Muscle layer of duodenum (tissue), 2 donors: ENCODE measurements at regions not wholly inside any gene's neighbourhood (a gene's known extent, or its start where the extent isn't known, plus 50 kb on each side); places are given as distances from the start of the nearest gene placed in this dataset.
"Not testable (repeated sequence)": the region's sequence is repeated elsewhere in the genome, so short reads cannot be mapped to it uniquely, and the experiment has no call there.

Experiments
- H3K27ac ChIP-seq: one replicate; pipeline ENCODE4 v1.7.0; 2013; ENCODE audit warnings: mild to moderate bottlenecking, low read length
- H3K27me3 ChIP-seq: one replicate; pipeline ENCODE4 v1.7.0; 2013; ENCODE audit warnings: low read depth, mild to moderate bottlenecking, control low read depth, low read length
- H3K36me3 ChIP-seq, 2 donors: one replicate each; pipeline ENCODE4 v1.7.0; 2013; ENCODE audit warnings: low read length in 2 of 2, control low read depth in 1 of 2, mild to moderate bottlenecking in 1 of 2; ENCODE audit not compliant: insufficient read depth in 2 of 2, control insufficient read depth in 1 of 2
- H3K4me1 ChIP-seq, 2 donors: one replicate each; pipeline ENCODE4 v1.7.0; 2013; ENCODE audit warnings: low read length in 2 of 2, mild to moderate bottlenecking in 2 of 2, control low read depth in 1 of 2, moderate library complexity in 1 of 2; ENCODE audit not compliant: insufficient read depth in 2 of 2, control insufficient read depth in 1 of 2
- H3K4me3 ChIP-seq, 2 donors: one replicate each; pipeline ENCODE4 v1.7.0; 2013; ENCODE audit warnings: low read length in 2 of 2, low read depth in 1 of 2, mild to moderate bottlenecking in 1 of 2
- H3K9me3 ChIP-seq, 2 donors: one replicate each; pipeline ENCODE4 v1.7.0; 2013; ENCODE audit warnings: low read length in 2 of 2, control low read depth in 1 of 2, mild to moderate bottlenecking in 1 of 2; ENCODE audit not compliant: control insufficient read depth in 1 of 2
- donor health status: healthy.

GRCh38 chr6:5896476-5897200 lies 110.1 kb downstream of the NRN1 start:
- Histone ChIP-seq H3K27me3 (no peaks in the 10 kb centered on the region), H3K27ac (no peak overlapping the region), H3K9me3 (no peaks in the 10 kb centered on the region), H3K4me3 (no peak overlapping the region), H3K36me3 (no peaks in the 10 kb centered on the region), H3K4me1 (no peaks in the 10 kb centered on the region)

- Histone ChIP-seq H3K27ac (no peak overlapping the region), H3K27me3 (no peaks in the 10 kb centered on the region), H3K4me3 (no peak overlapping the region), H3K36me3 (no peaks in the 10 kb centered on the region), H3K9me3 (no peaks in the 10 kb centered on the region), H3K4me1 (no peaks in the 10 kb centered on the region)
These were observed 112.4 kb downstream of the NRN1 start for GRCh38 chr6:5894357-5894756.

- Histone ChIP-seq H3K36me3 (no peaks in the 10 kb centered on the region), H3K4me3 (no peak overlapping the region), H3K9me3 (no peaks in the 10 kb centered on the region), H3K27ac (no peak overlapping the region), H3K27me3 (no peaks in the 10 kb centered on the region), H3K4me1 (no peaks in the 10 kb centered on the region)
These were observed 113.4 kb downstream of the NRN1 start for GRCh38 chr6:5893295-5893694.

- H3K27ac ChIP-seq: no peak overlapping the region
- no peaks in the 10 kb centered on the region for H3K27me3 ChIP-seq
- no peaks in the 10 kb centered on the region for H3K4me1 ChIP-seq
- no peaks in the 10 kb centered on the region for H3K9me3 ChIP-seq
- peak overlapping the region; percentile 12 to 26 for H3K4me3 ChIP-seq
- H3K36me3 ChIP-seq: no peaks in the 10 kb centered on the region
These were observed 114.1 kb downstream of the NRN1 start for GRCh38 chr6:5892669-5893068.

- H3K36me3 ChIP-seq: no peaks in the 10 kb centered on the region
- H3K9me3 ChIP-seq: no peaks in the 10 kb centered on the region
- no peaks in the 10 kb centered on the region for H3K4me1 ChIP-seq
- H3K27ac ChIP-seq: no peak overlapping the region
- no peak overlapping the region for H3K4me3 ChIP-seq
- H3K27me3 ChIP-seq: no peaks in the 10 kb centered on the region
These were observed 127.9 kb downstream of the NRN1 start for GRCh38 chr6:5878792-5879191.

- Histone ChIP-seq H3K27ac (no peak overlapping the region), H3K4me3 (no peak overlapping the region), H3K27me3 (no peaks in the 10 kb centered on the region), H3K9me3 (peaks cover 3 to 15% of the 10 kb centered on the region in 2 donors), H3K4me1 (no peaks in the 10 kb centered on the region), H3K36me3 (no peaks in the 10 kb centered on the region)
These were observed 130.6 kb downstream of the NRN1 start for GRCh38 chr6:5876076-5876475.

GRCh38 chr6:5873976-5874375 lies 132.7 kb downstream of the NRN1 start:
- not testable (repeated sequence) for H3K27me3 ChIP-seq

GRCh38 chr6:5871296-5871695 lies 135.4 kb downstream of the NRN1 start:
- Histone ChIP-seq H3K9me3 (peaks cover 6 to 18% of the 10 kb centered on the region in 2 donors), H3K27me3 (no peaks in the 10 kb centered on the region), H3K4me3 (no peak overlapping the region), H3K27ac (no peak overlapping the region), H3K36me3 (no peaks in the 10 kb centered on the region), H3K4me1 (peaks cover 0 to 3% of the 10 kb centered on the region in 2 donors)

More at GRCh38 chr6:5873976-5874375, 132.7 kb downstream of the NRN1 start:
- peaks cover 6 to 18% of the 10 kb centered on the region in 2 donors for H3K9me3 ChIP-seq
- H3K36me3 ChIP-seq, H3K4me3 ChIP-seq, H3K4me1 ChIP-seq, H3K27ac ChIP-seq: not testable (repeated sequence)

GRCh38 chr6:5869676-5870075 lies 137.0 kb downstream of the NRN1 start:
- Histone ChIP-seq H3K9me3 (peaks cover 6 to 24% of the 10 kb centered on the region in 2 donors), H3K27ac (no peak overlapping the region), H3K4me1 (peaks cover 0 to 5% of the 10 kb centered on the region in 2 donors), H3K36me3 (no peaks in the 10 kb centered on the region), H3K27me3 (no peaks in the 10 kb centered on the region), H3K4me3 (no peak overlapping the region)

GRCh38 chr6:5869261-5869660 lies 137.5 kb downstream of the NRN1 start:
- no peak overlapping the region for H3K4me3 ChIP-seq
- no peak overlapping the region for H3K27ac ChIP-seq
- peaks cover 0 to 5% of the 10 kb centered on the region in 2 donors for H3K4me1 ChIP-seq

GRCh38 chr6:5866547-5867051 lies 140.1 kb downstream of the NRN1 start:
- no peaks in the 10 kb centered on the region for H3K27me3 ChIP-seq
- peak overlapping the region; percentile 15 to 59 for H3K4me3 ChIP-seq
- H3K27ac ChIP-seq: no peak overlapping the region
- no peaks in the 10 kb centered on the region for H3K36me3 ChIP-seq
- H3K9me3 ChIP-seq: peaks cover 6 to 15% of the 10 kb centered on the region in 2 donors
- peaks cover 0 to 5% of the 10 kb centered on the region in 2 donors for H3K4me1 ChIP-seq

More at GRCh38 chr6:5869261-5869660, 137.5 kb downstream of the NRN1 start:
- Histone ChIP-seq H3K9me3 (peaks cover 6 to 24% of the 10 kb centered on the region in 2 donors), H3K36me3 (no peaks in the 10 kb centered on the region), H3K27me3 (no peaks in the 10 kb centered on the region)
